GM21825 (cell line): ENCODE measurements at regions not wholly inside any gene's neighbourhood (a gene's known extent, or its start where the extent isn't known, plus 50 kb on each side); places are given as distances from the start of the nearest gene placed in this dataset.
"Not testable (repeated sequence)": the region's sequence is repeated elsewhere in the genome, so short reads cannot be mapped to it uniquely, and the experiment has no call there.

ENCODE experiments used
- ATAC-seq: cut with Tn5 transposase; IDR thresholded peaks from one replicate; pipeline ENCODE4 v1.9.1; 2021; ENCODE audit warnings: mild to moderate bottlenecking, moderate library complexity; ENCODE audit not compliant: unreplicated experiment

GRCh38 chr7:159210581-159211235 lies 66.0 kb upstream of the VIPR2 start:
- no peak for ATAC-seq

- ATAC-seq: no peak
These were observed 64.8 kb upstream of the VIPR2 start for GRCh38 chr7:159209429-159209828.

GRCh38 chr7:159207951-159208350 lies 63.3 kb upstream of the VIPR2 start:
- no peak for ATAC-seq

DNA sequence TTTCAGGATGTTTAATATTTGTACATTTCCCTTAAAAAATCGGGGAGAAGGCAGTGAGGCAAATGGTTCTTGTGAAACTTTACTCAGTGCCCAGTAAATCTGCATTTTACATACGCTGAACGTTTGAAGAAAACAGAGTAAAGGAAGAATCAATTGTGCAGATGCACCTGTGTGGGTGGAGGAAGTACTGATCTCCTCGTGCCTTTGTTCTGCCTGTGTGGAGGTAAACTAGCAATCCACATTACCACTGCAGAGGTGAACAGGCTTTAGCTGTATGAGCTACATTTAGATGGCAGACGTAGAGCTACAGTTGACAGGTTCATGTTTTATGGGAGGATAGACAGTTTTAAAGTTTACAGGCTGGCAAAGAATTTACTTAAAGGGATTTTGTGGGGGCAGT lies 62.7 kb upstream of the VIPR2 start:
- ATAC-seq: no peak

GRCh38 chr7:159205833-159206232 lies 61.2 kb upstream of the VIPR2 start:
- ATAC-seq: no peak

DNA sequence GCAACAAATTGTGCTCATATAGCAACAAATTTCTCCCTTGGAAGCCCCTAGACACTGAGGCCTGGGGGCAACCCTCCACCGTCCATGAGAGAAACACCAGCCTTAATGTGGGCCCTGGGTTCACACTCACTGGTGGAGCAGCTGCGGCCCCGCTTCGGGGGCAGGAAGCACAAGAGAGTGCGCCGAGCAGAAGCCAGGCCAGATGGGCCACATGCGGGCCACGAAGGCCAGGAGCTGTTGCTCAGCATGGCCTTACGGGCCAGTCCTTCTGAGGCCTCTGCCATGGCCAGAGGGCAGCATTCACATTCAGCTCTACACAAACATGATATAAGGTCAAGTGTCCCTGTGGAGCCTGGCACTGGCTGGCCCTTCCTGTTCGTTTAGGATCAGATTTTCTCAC lies 60.0 kb upstream of the VIPR2 start:
- no peak for ATAC-seq

DNA sequence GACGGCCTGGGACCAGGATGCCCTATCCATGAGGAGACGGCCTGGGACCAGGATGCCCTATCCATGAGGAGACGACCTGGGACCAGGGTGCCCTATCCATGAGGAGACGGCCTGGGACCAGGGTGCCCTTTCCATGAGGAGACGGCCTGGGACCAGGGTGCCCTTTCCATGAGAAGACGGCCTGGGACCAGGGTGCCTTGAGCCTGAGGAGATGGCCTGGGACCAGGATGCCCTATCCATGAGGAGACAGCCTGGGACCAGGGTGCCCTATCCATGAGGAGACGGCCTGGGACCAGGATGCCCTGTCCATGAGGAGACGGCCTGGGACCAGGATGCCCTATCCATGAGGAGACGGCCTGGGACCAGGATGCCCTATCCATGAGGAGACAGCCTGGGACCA lies 58.6 kb upstream of the VIPR2 start:
- not testable (repeated sequence) for ATAC-seq

- no peak for ATAC-seq
These were observed 57.2 kb upstream of the VIPR2 start for GRCh38 chr7:159201722-159202330.

DNA sequence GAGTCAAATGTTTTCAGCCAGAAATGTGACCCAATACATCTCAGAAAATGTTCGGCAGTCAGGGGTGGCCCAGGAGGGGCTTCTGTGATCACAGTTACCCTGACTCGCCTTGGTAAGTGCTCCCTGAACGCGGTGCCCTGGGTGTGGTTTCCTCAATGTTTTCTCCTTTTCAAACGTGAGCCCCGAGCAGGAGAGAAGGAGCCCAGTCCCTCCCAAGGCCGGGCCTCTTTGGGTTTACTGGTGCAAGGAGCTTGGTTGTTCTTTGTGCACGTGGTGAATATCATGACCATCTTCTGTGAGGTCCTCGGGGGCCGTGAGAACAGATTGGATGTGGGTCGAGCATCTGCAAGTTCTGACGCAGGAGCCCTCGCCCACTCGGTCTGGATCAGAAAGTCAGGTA lies 55.8 kb upstream of the VIPR2 start:
- no peak for ATAC-seq

DNA sequence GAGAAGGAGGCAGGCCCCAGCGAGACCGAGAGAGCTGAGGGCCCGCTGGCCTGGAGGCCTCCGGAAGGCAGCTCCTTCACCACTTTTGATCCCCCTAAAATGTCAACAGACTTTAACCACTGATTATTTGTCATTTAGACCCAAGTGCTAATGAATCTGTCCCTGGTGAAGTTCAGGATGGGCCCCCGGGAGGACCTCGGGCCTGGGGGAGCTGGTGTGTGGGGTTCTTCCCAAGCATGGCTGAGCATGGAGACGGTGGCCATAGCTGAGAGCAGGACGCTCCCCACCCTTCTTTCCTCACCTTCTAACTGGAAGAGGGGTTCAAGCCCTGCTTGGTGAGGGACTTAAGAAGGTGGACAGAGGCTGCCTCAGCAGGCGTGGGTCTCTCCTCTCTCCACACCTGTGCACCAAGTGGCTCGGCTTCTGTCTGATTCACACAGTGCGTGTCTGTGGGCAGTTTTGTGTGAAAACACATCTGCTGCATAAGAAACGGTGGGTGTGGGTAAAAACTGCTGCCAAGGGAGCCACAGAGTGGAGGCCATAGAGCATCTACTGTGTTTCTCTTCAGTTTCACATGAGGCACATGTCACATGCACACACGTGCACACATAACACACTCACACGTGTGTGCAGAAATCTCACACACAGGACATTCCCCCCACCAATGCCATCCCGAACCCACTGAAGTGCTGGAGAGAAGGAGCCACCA lies 53.5 kb upstream of the VIPR2 start:
- no peak for ATAC-seq

DNA sequence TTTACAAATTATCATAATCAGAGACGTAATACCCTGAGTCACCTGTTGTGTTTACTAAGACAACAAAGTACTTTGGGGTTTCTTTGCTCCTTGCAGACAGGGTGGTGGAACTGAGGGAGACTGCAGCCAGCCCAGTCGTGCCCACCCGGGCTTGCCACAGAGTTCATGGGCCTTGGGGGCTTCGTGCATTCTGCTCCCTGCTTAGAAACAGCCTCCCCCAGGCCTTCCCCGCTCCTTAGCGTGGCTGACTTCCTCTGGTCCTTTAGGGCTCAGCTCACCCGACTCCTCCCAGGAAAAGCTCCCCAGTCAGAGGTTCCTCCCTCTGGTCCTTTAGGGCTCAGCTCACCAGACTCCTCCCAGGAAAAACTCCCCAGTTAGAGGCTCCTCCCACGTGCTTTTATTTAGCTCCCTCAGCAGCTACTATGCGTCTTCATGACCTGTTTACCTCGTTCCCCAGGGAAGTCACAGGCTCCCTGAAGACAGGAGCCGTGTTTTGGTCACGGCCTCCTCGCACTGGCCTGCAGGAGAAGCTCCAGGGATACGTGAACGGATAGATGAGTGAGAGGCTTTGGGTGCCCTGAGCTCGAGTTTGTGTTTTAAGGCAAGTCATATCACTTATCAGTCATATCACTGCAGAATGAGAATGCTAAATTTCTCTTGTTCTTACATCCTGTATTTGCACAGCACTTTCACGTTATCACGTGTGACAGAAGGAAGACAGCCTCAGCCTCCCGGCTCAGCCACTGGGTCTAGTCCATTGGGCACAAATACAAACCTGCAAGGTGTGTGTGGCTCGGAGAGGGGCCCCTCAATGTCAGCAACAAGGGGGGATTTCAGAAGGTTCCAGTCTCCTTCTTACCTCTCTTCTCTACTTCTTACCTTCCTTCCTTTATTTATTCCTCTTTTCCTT lies 52.7 kb upstream of the VIPR2 start:
- ATAC-seq: peak; percentile 67

DNA sequence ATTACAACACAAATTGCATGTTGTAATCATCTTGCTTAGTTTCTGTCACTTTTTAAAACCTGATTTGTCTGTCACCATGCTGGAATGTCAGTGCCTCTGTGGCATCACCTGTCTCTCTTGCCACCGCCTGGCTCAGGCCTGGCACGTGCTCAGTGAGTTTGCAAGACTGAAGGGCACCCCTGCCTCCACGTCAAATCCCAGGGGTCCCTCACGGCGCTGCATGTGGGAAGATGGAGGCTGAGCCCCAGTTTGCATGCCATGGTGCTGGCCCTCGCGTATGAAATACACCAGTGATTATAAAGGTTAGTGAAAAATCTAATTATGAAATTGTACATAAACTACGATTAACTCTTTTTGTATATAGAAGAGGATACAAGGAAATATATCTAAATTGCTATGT lies 51.9 kb upstream of the VIPR2 start:
- no peak for ATAC-seq

DNA sequence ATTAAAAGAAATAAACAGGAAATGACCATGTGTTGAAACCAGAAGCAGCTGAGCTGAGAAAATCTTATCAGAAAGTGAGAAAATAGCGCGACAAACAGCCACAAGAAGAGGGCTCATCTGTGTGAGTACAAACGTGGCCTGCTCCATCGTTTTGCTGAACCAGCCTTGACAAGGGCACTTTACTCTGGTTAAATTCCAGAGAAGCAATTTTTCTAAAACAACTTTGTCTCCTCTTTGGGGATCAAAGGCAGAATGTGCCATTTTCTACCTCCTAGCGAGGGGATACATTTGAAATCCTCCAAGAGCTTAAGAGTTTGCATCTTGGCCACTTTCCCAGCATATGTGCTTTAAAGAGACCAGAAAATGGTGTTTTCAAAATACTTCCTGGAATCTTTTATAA lies 51.3 kb upstream of the VIPR2 start:
- no peak for ATAC-seq
